T-helper 2 cell (primary cell): ENCODE measurements at regions not wholly inside any gene's neighbourhood (a gene's known extent, or its start where the extent isn't known, plus 50 kb on each side); places are given as distances from the start of the nearest gene placed in this dataset.

Experiments used
- DNase-seq, 5 experiments: peaks; one replicate each; pipeline versions ENCODE4 v3.0.0 to v3.0.0-alpha.2; 2012 to 2022

GRCh38 chr2:7771781-7772180 lies 854.6 kb downstream of the RNF144A start:
- no peak for DNase-seq

- DNase-seq = peak in 2 of 5 experiments; percentile 23 to 82
These were observed 856.4 kb downstream of the RNF144A start for GRCh38 chr2:7773362-7774360.

GRCh38 chr2:7774481-7774880 lies 857.3 kb downstream of the RNF144A start:
- DNase-seq = peak in 1 of 5 experiments; percentile 71

GRCh38 chr2:7777668-7778067 lies 860.5 kb downstream of the RNF144A start:
- DNase-seq = no peak

- DNase-seq = no peak
These were observed 863.1 kb downstream of the RNF144A start for GRCh38 chr2:7780321-7780720.

- no peak for DNase-seq
These were observed 868.5 kb downstream of the RNF144A start for GRCh38 chr2:7785700-7786099.

- no peak for DNase-seq
These were observed 871.5 kb downstream of the RNF144A start for GRCh38 chr2:7788736-7789135.

- no peak for DNase-seq
These were observed 874.9 kb downstream of the RNF144A start for GRCh38 chr2:7792031-7792651.

GRCh38 chr2:7795778-7796563 lies 878.8 kb downstream of the RNF144A start:
- DNase-seq = no peak

GRCh38 chr2:7800031-7800430 lies 881.8 kb upstream of the ID2 start:
- no peak for DNase-seq

- peak in 1 of 5 experiments; percentile 32 for DNase-seq
These were observed 880.6 kb upstream of the ID2 start for GRCh38 chr2:7801212-7801611.

GRCh38 chr2:7803515-7803914 lies 878.3 kb upstream of the ID2 start:
- DNase-seq = no peak

GRCh38 chr2:7809640-7810039 lies 872.2 kb upstream of the ID2 start:
- no peak for DNase-seq

GRCh38 chr2:7811073-7811472 lies 870.8 kb upstream of the ID2 start:
- DNase-seq = no peak

- no peak for DNase-seq
These were observed 869.4 kb upstream of the ID2 start for GRCh38 chr2:7812231-7812995.

GRCh38 chr2:7813541-7814292 lies 868.1 kb upstream of the ID2 start:
- no peak for DNase-seq

- no peak for DNase-seq
These were observed 866.1 kb upstream of the ID2 start for GRCh38 chr2:7815726-7816125.

GRCh38 chr2:7816233-7816632 lies 865.6 kb upstream of the ID2 start:
- no peak for DNase-seq

- no peak for DNase-seq
These were observed 864.9 kb upstream of the ID2 start for GRCh38 chr2:7816944-7817343.

GRCh38 chr2:7819316-7819715 lies 862.5 kb upstream of the ID2 start:
- DNase-seq = no peak

- DNase-seq = no peak
These were observed 862.0 kb upstream of the ID2 start for GRCh38 chr2:7819850-7820249.

- no peak for DNase-seq
These were observed 857.6 kb upstream of the ID2 start for GRCh38 chr2:7824211-7824610.
